K562 (cell line): ENCODE measurements at regions not wholly inside any gene's neighbourhood (a gene's known extent, or its start where the extent isn't known, plus 50 kb on each side); places are given as distances from the start of the nearest gene placed in this dataset.

Source experiments
- MGA ChIP-seq: fragments of 450-650 bp; IDR thresholded peaks from 2 replicates; pipeline ENCODE4 v1.6.1; 2016; ENCODE audit warnings: mild to moderate bottlenecking, moderate library complexity
- POLR3G ChIP-seq: IDR thresholded peaks from 2 replicates; pipeline ENCODE4 v1.6.1; 2011; ENCODE audit not compliant: insufficient read length, insufficient replicate concordance; ENCODE audit errors: extremely low read depth
- ZNF280A ChIP-seq: fragments of 450-650 bp; IDR thresholded peaks from 2 replicates; pipeline ENCODE4 v1.6.1; 2018; ENCODE audit warnings: mild to moderate bottlenecking, low read depth; ENCODE audit not compliant: partially characterized antibody
- ZNF830 ChIP-seq: fragments of 250-450 bp; sonication (Bioruptor Pico); IDR thresholded peaks from 2 replicates; pipeline ENCODE4 v1.5.0; 2021; ENCODE audit warnings: mild to moderate bottlenecking

GRCh38 chr16:48479329-48479728 is 94.1 kb upstream of the SIAH1 start (continued):
- TF ChIP-seq MGA (no peak), ZNF280A (no peak), POLR3G (no peak), ZNF830 (CRISPR knock-in tag) (no peak)
